ENCODE measurements at regions not wholly inside any gene's neighbourhood (a gene's known extent, or its start where the extent isn't known, plus 50 kb on each side); places are given as distances from the start of the nearest gene placed in this dataset.
"Not testable (repeated sequence)": the region's sequence is repeated elsewhere in the genome, so short reads cannot be mapped to it uniquely, and the experiment has no call there.

GRCh38 chr4:118494437-118494836, 141.6 kb upstream of the PRSS12 start:
- CTCF ChIA-PET; H4K91ac ChIP-seq (ENCODE audit: insufficient read depth, low read depth, low read length); H3K36me3 ChIP-seq (ENCODE audit: control insufficient read depth, insufficient read depth, low read length); H3K27ac ChIP-seq (ENCODE audit: insufficient read depth, low read length); intact Hi-C loops (cut with micrococcal nuclease); H4K20me1 ChIP-seq (ENCODE audit: insufficient read depth, low read length); H3K4me3 ChIP-seq (ENCODE audit: insufficient read depth, low read depth, low read length); H4K8ac ChIP-seq (ENCODE audit: low read depth in 2 of 2, low read length in 2 of 2); H3K79me1 ChIP-seq (ENCODE audit: low read depth in 1 of 2, low read length in 2 of 2); dilution Hi-C loops (cut with HindIII; ENCODE audit: low sequenced_read_pairs, unreplicated experiment); H2AFZ ChIP-seq (replicated peaks; ENCODE audit: low read length, poor library complexity); BruUV-seq (replicated peaks); H3K4me1 ChIP-seq (ENCODE audit: control insufficient read depth, insufficient read depth, low read length); H4K5ac ChIP-seq (ENCODE audit: low read depth, low read length); DNase-seq; H3K27me3 ChIP-seq (ENCODE audit: control insufficient read depth, insufficient read depth, low read length); H2BK5ac ChIP-seq (ENCODE audit: low read depth, low read length, poor library complexity, severe bottlenecking); H2BK20ac ChIP-seq (ENCODE audit: low read depth, low read length); H3K14ac ChIP-seq (replicated peaks; ENCODE audit: low read depth, low read length); H3K18ac ChIP-seq (ENCODE audit: low read depth, low read length); H2BK120ac ChIP-seq (ENCODE audit: low read depth, low read length); H2BK15ac ChIP-seq (ENCODE audit: low read depth, low read length); ATAC-seq (ENCODE audit: low read depth); H3K56ac ChIP-seq (ENCODE audit: extremely low read depth, insufficient read depth, low read length); POLR2A ChIA-PET (ENCODE audit: unreplicated experiment); H2AK9ac ChIP-seq (replicated peaks; ENCODE audit: low read depth, low read length, poor library complexity); H3K4me2 ChIP-seq (ENCODE audit: low read depth, low read length); H3K9me3 ChIP-seq (ENCODE audit: control insufficient read depth, insufficient read depth, low read length); H3K23ac ChIP-seq (ENCODE audit: low read depth, low read length); H3K9me1 ChIP-seq (ENCODE audit: insufficient read depth, low read length); in situ Hi-C loops (cut with MboI; ENCODE audit: low sequenced_read_pairs); H3K4ac ChIP-seq (ENCODE audit: low read depth, low read length); H3K9ac ChIP-seq (ENCODE audit: low read depth, low read length); H2AK5ac ChIP-seq (ENCODE audit: low read depth, low read length): not testable (repeated sequence)
- no CpG with 5 or more reads among the region's 6 CpGs for WGBS, 2 experiments (ENCODE audit: extremely low coverage in 2 of 2, insufficient read length in 1 of 2)

DNA sequence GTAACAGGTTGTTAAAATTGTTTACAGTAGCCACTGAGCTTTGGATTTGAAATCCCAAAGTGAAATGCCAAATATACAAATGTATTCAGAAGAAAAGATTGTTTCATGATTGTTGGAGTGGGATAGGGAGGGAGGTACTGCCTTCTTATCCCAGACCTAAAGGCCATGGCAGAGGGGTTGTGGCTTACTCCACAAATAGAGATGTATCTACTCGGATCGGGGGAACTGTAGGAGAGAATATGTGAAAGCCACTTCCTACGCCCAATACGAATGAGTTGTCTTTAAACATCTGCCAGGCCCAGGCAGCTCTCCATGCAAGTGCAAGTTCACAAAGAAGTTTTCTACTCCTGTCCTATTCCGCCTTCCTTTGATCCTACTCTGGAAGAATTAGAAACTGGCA, 150.2 kb upstream of the PRSS12 start:
- dilution Hi-C loops (cut with HindIII; ENCODE audit: low sequenced_read_pairs, unreplicated experiment); H4K5ac ChIP-seq (ENCODE audit: low read depth, low read length); H3K9ac ChIP-seq (ENCODE audit: low read depth, low read length); CTCF ChIA-PET; H3K9me1 ChIP-seq (ENCODE audit: insufficient read depth, low read length); H2BK5ac ChIP-seq (ENCODE audit: low read depth, low read length, poor library complexity, severe bottlenecking); H3K4me1 ChIP-seq (ENCODE audit: control insufficient read depth, insufficient read depth, low read length); POLR2A ChIA-PET (ENCODE audit: unreplicated experiment); H3K56ac ChIP-seq (ENCODE audit: extremely low read depth, insufficient read depth, low read length); H4K91ac ChIP-seq (ENCODE audit: insufficient read depth, low read depth, low read length); H4K20me1 ChIP-seq (ENCODE audit: insufficient read depth, low read length); H2BK120ac ChIP-seq (ENCODE audit: low read depth, low read length); H3K27ac ChIP-seq (ENCODE audit: insufficient read depth, low read length); H3K36me3 ChIP-seq (ENCODE audit: control insufficient read depth, insufficient read depth, low read length); H3K4me2 ChIP-seq (ENCODE audit: low read depth, low read length); H3K27me3 ChIP-seq (ENCODE audit: control insufficient read depth, insufficient read depth, low read length); BruUV-seq (replicated peaks); H2AK9ac ChIP-seq (replicated peaks; ENCODE audit: low read depth, low read length, poor library complexity); H3K18ac ChIP-seq (ENCODE audit: low read depth, low read length); H3K79me1 ChIP-seq (ENCODE audit: low read depth in 1 of 2, low read length in 2 of 2); H2AK5ac ChIP-seq (ENCODE audit: low read depth, low read length); H2BK20ac ChIP-seq (ENCODE audit: low read depth, low read length); H4K8ac ChIP-seq (ENCODE audit: low read depth in 2 of 2, low read length in 2 of 2); H3K4me3 ChIP-seq (ENCODE audit: insufficient read depth, low read depth, low read length); H2AFZ ChIP-seq (replicated peaks; ENCODE audit: low read length, poor library complexity); H3K9me3 ChIP-seq (ENCODE audit: control insufficient read depth, insufficient read depth, low read length); H3K14ac ChIP-seq (replicated peaks; ENCODE audit: low read depth, low read length); H2BK15ac ChIP-seq (ENCODE audit: low read depth, low read length); DNase-seq; H3K23ac ChIP-seq (ENCODE audit: low read depth, low read length): not testable (repeated sequence)
- peak; percentile 62 for ATAC-seq (ENCODE audit: low read depth)
- in situ Hi-C loops (cut with MboI; ENCODE audit: low sequenced_read_pairs) (loop anchor here (25.0 kb wide), 1 partner anchor 216 kb away; no protein-coding TSS in a partner anchor), intact Hi-C loops (cut with micrococcal nuclease) (loop anchor here (5.0 kb wide), 1 partner anchor 221 kb away; no protein-coding TSS in a partner anchor)
- H3K4ac ChIP-seq (ENCODE audit: low read depth, low read length): peak overlapping the region; percentile 43; the same call in 1 of the 2 replicates
- no CpG with 5 or more reads among the region's 5 CpGs for WGBS, 2 experiments (ENCODE audit: extremely low coverage in 2 of 2, insufficient read length in 1 of 2)

Data from IMR-90 (cell line).